ENCODE measurements at regions not wholly inside any gene's neighbourhood (a gene's known extent, or its start where the extent isn't known, plus 50 kb on each side); places are given as distances from the start of the nearest gene placed in this dataset.

DNA sequence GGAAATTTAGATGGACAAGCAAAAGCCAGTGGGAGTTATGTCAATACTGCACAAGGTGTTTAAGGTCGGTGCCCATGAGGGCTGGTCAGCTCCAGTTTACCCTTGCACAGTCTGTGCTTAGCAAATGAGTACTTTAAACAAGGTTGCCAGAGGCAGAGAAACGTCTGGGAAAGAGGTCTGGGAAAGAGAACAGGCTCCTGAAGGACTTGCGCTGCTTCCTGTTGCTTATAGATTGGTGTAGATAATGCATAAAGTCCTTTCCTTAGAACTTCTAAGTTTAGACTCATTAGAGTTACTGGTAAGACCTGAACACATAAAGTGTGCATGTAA, 162.6 kb upstream of the P2RY1 start:
- no peak overlapping the region for H3K4me3 Mint-ChIP-seq
- DNase-seq = no peak
- no peaks in the 10 kb centered on the region for H3K9me3 Mint-ChIP-seq
- H3K36me3 Mint-ChIP-seq (ENCODE audit: low read depth) = no peaks in the 10 kb centered on the region
- no peaks in the 10 kb centered on the region for H3K4me1 ChIP-seq (ENCODE audit: insufficient read depth, low read length)
- no peak overlapping the region for H3K4me3 ChIP-seq (ENCODE audit: low read length)
- H3K27me3 Mint-ChIP-seq = peaks cover 16% of the 10 kb centered on the region
- H3K9me3 ChIP-seq (ENCODE audit: control insufficient read depth in 1 of 2, insufficient read depth in 1 of 2, low read length in 2 of 2) = no peaks in the 10 kb centered on the region
- H3K27ac Mint-ChIP-seq = no peak overlapping the region
- TF ChIP-seq, protein P1, sequence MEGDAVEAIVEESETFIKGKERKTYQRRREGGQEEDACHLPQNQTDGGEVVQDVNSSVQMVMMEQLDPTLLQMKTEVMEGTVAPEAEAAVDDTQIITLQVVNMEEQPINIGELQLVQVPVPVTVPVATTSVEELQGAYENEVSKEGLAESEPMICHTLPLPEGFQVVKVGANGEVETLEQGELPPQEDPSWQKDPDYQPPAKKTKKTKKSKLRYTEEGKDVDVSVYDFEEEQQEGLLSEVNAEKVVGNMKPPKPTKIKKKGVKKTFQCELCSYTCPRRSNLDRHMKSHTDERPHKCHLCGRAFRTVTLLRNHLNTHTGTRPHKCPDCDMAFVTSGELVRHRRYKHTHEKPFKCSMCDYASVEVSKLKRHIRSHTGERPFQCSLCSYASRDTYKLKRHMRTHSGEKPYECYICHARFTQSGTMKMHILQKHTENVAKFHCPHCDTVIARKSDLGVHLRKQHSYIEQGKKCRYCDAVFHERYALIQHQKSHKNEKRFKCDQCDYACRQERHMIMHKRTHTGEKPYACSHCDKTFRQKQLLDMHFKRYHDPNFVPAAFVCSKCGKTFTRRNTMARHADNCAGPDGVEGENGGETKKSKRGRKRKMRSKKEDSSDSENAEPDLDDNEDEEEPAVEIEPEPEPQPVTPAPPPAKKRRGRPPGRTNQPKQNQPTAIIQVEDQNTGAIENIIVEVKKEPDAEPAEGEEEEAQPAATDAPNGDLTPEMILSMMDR (IDR thresholded peaks at IDR 0.05) = no peak
- H3K27me3 ChIP-seq (ENCODE audit: control insufficient read depth in 1 of 2, insufficient read depth in 2 of 2, low read length in 2 of 2) = no peaks in the 10 kb centered on the region
- intact Hi-C loops (cut with DNase I, micrococcal nuclease) = no loop called here
- POLR2A ChIA-PET = no interaction called here
- no peaks in the 10 kb centered on the region for H3K4me1 Mint-ChIP-seq (ENCODE audit: low read depth)
- no peak overlapping the region for H3K27ac ChIP-seq (ENCODE audit: low read depth in 1 of 2, low read length in 2 of 2)
- no peaks in the 10 kb centered on the region for H3K36me3 ChIP-seq (ENCODE audit: insufficient read depth, low read length)
- CTCF ChIA-PET = no interaction called here
- no peak for ATAC-seq (ENCODE audit: poor library complexity)

DNA sequence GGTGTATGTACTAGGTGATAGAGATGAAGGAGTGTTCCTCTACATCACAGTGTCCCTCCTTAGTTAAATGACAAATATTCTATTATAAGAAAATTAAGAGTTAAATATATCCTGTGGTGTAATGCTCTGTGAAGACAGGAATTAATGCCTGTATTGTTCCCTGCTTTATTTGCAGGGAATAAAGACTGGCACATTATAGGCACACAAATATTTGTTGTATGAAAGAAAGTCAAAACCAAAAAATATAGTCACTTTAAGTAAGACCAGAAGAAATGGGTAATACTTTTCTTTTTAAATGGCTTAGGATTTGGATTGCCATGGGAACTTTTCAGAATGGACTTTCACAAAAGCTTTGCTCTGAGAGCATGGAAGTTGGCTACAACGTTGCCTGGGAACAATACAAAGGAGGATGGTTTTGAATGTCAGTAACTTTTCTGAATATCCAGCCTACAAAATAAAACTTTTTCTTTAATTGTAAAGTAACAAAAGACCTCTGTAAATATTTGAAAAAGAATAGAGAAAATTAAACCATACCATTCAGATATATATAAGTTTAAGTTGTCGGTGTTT, 158.0 kb upstream of the P2RY1 start:
- ChIA-PET CTCF (no interaction called here), POLR2A (no interaction called here)
- H3K27ac Mint-ChIP-seq = no peak overlapping the region
- H3K36me3 Mint-ChIP-seq (ENCODE audit: low read depth) = no peaks in the 10 kb centered on the region
- TF ChIP-seq, protein P1 (IDR thresholded peaks at IDR 0.05) = no peak
- H3K4me1 Mint-ChIP-seq (ENCODE audit: low read depth) = no peaks in the 10 kb centered on the region
- Histone ChIP-seq H3K9me3 (ENCODE audit: control insufficient read depth in 1 of 2, insufficient read depth in 1 of 2, low read length in 2 of 2) (no peaks in the 10 kb centered on the region), H3K27me3 (ENCODE audit: control insufficient read depth in 1 of 2, insufficient read depth in 2 of 2, low read length in 2 of 2) (no peaks in the 10 kb centered on the region), H3K4me1 (ENCODE audit: insufficient read depth, low read length) (no peaks in the 10 kb centered on the region), H3K36me3 (ENCODE audit: insufficient read depth, low read length) (no peaks in the 10 kb centered on the region), H3K27ac (ENCODE audit: low read depth in 1 of 2, low read length in 2 of 2) (no peak overlapping the region), H3K4me3 (ENCODE audit: low read length) (no peak overlapping the region)
- DNase-seq = no peak
- ATAC-seq (ENCODE audit: poor library complexity) = no peak
- H3K4me3 Mint-ChIP-seq = no peak overlapping the region
- H3K9me3 Mint-ChIP-seq = no peaks in the 10 kb centered on the region
- intact Hi-C loops (cut with DNase I, micrococcal nuclease) = no loop called here
- H3K27me3 Mint-ChIP-seq = peaks cover 3% of the 10 kb centered on the region

DNA sequence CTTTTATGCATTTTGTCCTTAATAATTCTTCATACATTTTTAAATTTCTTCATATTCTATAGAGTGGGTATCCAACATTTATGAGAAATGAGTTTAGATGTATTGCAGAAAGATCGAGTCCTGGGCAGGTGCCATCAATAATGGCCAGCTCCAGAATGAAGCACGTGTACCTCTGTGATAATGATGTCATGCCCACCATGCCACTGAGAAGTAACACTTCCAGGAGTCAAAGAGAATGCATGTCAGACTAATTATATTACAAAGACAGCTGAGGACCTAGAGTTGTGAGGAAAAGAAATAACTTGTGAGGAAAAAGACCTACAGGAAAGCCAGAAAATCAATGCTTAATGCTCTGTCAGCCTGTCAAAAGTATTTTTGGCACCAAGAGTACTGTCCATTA, 157.4 kb upstream of the P2RY1 start:
- intact Hi-C loops (cut with DNase I, micrococcal nuclease) = no loop called here
- no peaks in the 10 kb centered on the region for H3K36me3 Mint-ChIP-seq (ENCODE audit: low read depth)
- Histone ChIP-seq H3K4me3 (ENCODE audit: low read length) (no peak overlapping the region), H3K9me3 (ENCODE audit: control insufficient read depth in 1 of 2, insufficient read depth in 1 of 2, low read length in 2 of 2) (no peaks in the 10 kb centered on the region), H3K27ac (ENCODE audit: low read depth in 1 of 2, low read length in 2 of 2) (no peak overlapping the region), H3K36me3 (ENCODE audit: insufficient read depth, low read length) (no peaks in the 10 kb centered on the region), H3K4me1 (ENCODE audit: insufficient read depth, low read length) (no peaks in the 10 kb centered on the region), H3K27me3 (ENCODE audit: control insufficient read depth in 1 of 2, insufficient read depth in 2 of 2, low read length in 2 of 2) (no peaks in the 10 kb centered on the region)
- H3K9me3 Mint-ChIP-seq = no peaks in the 10 kb centered on the region
- DNase-seq (no peak), ATAC-seq (ENCODE audit: poor library complexity) (no peak)
- TF ChIP-seq, protein P1 (IDR thresholded peaks at IDR 0.05) = no peak
- ChIA-PET CTCF (no interaction called here), POLR2A (no interaction called here)
- H3K27me3 Mint-ChIP-seq = no peaks in the 10 kb centered on the region
- no peak overlapping the region for H3K4me3 Mint-ChIP-seq
- H3K4me1 Mint-ChIP-seq (ENCODE audit: low read depth) = no peaks in the 10 kb centered on the region
- H3K27ac Mint-ChIP-seq = no peak overlapping the region

All from CD4-positive, alpha-beta T cell (primary cell).